Tibial nerve (tissue), 4 donors: ENCODE measurements at regions not wholly inside any gene's neighbourhood (a gene's known extent, or its start where the extent isn't known, plus 50 kb on each side); places are given as distances from the start of the nearest gene placed in this dataset.

Experiments used
- DNase-seq, 2 donors: peaks; one replicate each; pipeline ENCODE4 v3.0.0-alpha.2; 2019; ENCODE audit warnings: low spot score in 2 of 2
- H3K27ac ChIP-seq, 4 donors: fragments of 200-600 bp; sonication (generic) in 3 of 4; one replicate each; pipeline ENCODE4 v1.5.1; 2017 to 2019; ENCODE audit warnings: mild to moderate bottlenecking in 1 of 4
- H3K27me3 ChIP-seq, 2 donors: fragments of 200-600 bp; sonication (generic) in 1 of 2; one replicate each; pipeline versions ENCODE4 v1.5.1 to v1.6.0; 2017 to 2019
- H3K36me3 ChIP-seq, 3 donors: fragments of 200-600 bp; sonication (generic); one replicate each; pipeline ENCODE4 v1.5.1; 2018 to 2019
- H3K4me1 ChIP-seq, 4 donors: fragments of 200-600 bp; sonication (generic) in 3 of 4; one replicate each; pipeline ENCODE4 v1.5.1; 2017 to 2019
- H3K4me3 ChIP-seq, 4 donors: fragments of 200-600 bp; sonication (generic) in 3 of 4; one replicate each; pipeline ENCODE4 v1.5.1; 2017 to 2019; ENCODE audit warnings: mild to moderate bottlenecking in 1 of 4, moderate library complexity in 1 of 4
- H3K9me3 ChIP-seq, 4 donors: fragments of 200-600 bp; sonication (generic) in 3 of 4; one replicate each; pipeline ENCODE4 v1.5.1; 2017 to 2019
- CTCF ChIP-seq, 5 experiments: fragments of 200-600 bp in 3 of 5; fragments of 450-650 bp in 2 of 5; sonication (generic) in 3 of 5; IDR thresholded peaks; one replicate each; pipeline ENCODE4 v1.5.1; 2016 to 2019; ENCODE audit warnings: antibody characterized with exemption in 5 of 5, mild to moderate bottlenecking in 3 of 5, moderate library complexity in 2 of 5
- EP300 ChIP-seq, 2 donors: sonication (generic); formaldehyde crosslinking; IDR thresholded peaks; one replicate each; pipeline ENCODE4 v1.6.1; 2017; ENCODE audit warnings: antibody characterized with exemption in 2 of 2, mild to moderate bottlenecking in 1 of 2
- POLR2A ChIP-seq, 2 donors: fragments of 450-650 bp; IDR thresholded peaks; one replicate each; pipeline ENCODE4 v1.6.1; 2017; ENCODE audit warnings: antibody characterized with exemption in 2 of 2, mild to moderate bottlenecking in 2 of 2, moderate library complexity in 2 of 2
- WGBS, 2 donors: methylation state at CpG; one replicate each; pipeline ENCODE4 v1.1.5; 2018; 5-methylcytosine and 5-hydroxymethylcytosine counted together

GRCh38 chrX:45400027-45400779 is 199.5 kb upstream of the DIPK2B start:
- no peak for DNase-seq
- H3K4me1 ChIP-seq, result no peaks in the 10 kb centered on the region
- H3K27ac ChIP-seq, result no peak overlapping the region
- peaks cover 0 to 3% of the 10 kb centered on the region in 2 donors for H3K27me3 ChIP-seq
- H3K4me3 ChIP-seq, result no peak overlapping the region
- WGBS, 2 donors, result 40 to 50% methylated on average over 3 of the region's 3 CpGs
- TF ChIP-seq CTCF (IDR thresholded peaks at IDR 0.05) (no peak), POLR2A (IDR thresholded peaks at IDR 0.05) (no peak), EP300 (IDR thresholded peaks at IDR 0.05) (no peak)
- H3K36me3 ChIP-seq, result no peaks in the 10 kb centered on the region
- H3K9me3 ChIP-seq, result peaks cover 0 to 20% (median 6%) of the 10 kb centered on the region in 4 donors

- H3K27ac ChIP-seq, result no peak overlapping the region
- TF ChIP-seq EP300 (IDR thresholded peaks at IDR 0.05) (no peak), POLR2A (IDR thresholded peaks at IDR 0.05) (no peak), CTCF (IDR thresholded peaks at IDR 0.05) (no peak)
- H3K4me3 ChIP-seq, result no peak overlapping the region
- no peaks in the 10 kb centered on the region for H3K4me1 ChIP-seq
- WGBS, 2 donors, result 70 to 75% methylated on average over 2 of the region's 2 CpGs
- H3K9me3 ChIP-seq, result peaks cover 0 to 15% (median 2%) of the 10 kb centered on the region in 4 donors
- no peak for DNase-seq
- no peaks in the 10 kb centered on the region for H3K36me3 ChIP-seq
- no peaks in the 10 kb centered on the region for H3K27me3 ChIP-seq
Observed at GRCh38 chrX:45385757-45386156, 185.1 kb upstream of the DIPK2B start.

GRCh38 chrX:45381841-45382240 is 181.2 kb upstream of the DIPK2B start:
- TF ChIP-seq EP300 (IDR thresholded peaks at IDR 0.05) (no peak), CTCF (IDR thresholded peaks at IDR 0.05) (no peak), POLR2A (IDR thresholded peaks at IDR 0.05) (no peak)
- no peak overlapping the region for H3K4me3 ChIP-seq
- 92 to 97% methylated on average over 23 to 34 of the region's 34 CpGs for WGBS, 2 donors

GRCh38 chrX:45381366-45381765 is 180.7 kb upstream of the DIPK2B start:
- Histone ChIP-seq H3K27ac (no peak overlapping the region), H3K4me1 (no peaks in the 10 kb centered on the region), H3K9me3 (no peaks in the 10 kb centered on the region), H3K27me3 (no peaks in the 10 kb centered on the region), H3K36me3 (no peaks in the 10 kb centered on the region), H3K4me3 (no peak overlapping the region)
- WGBS, 2 donors, result 91 to 98% methylated on average over 21 to 24 of the region's 24 CpGs
- TF ChIP-seq CTCF (IDR thresholded peaks at IDR 0.05), result no peak
- no peak for TF ChIP-seq POLR2A (IDR thresholded peaks at IDR 0.05)
- TF ChIP-seq EP300 (IDR thresholded peaks at IDR 0.05), result no peak
- no peak for DNase-seq

More at GRCh38 chrX:45381841-45382240, 181.2 kb upstream of the DIPK2B start:
- Histone ChIP-seq H3K27ac (no peak overlapping the region), H3K9me3 (no peaks in the 10 kb centered on the region), H3K36me3 (no peaks in the 10 kb centered on the region), H3K4me1 (no peaks in the 10 kb centered on the region), H3K27me3 (no peaks in the 10 kb centered on the region)
- no peak for DNase-seq

- Histone ChIP-seq H3K27me3 (no peaks in the 10 kb centered on the region), H3K4me3 (no peak overlapping the region), H3K36me3 (no peaks in the 10 kb centered on the region), H3K4me1 (no peaks in the 10 kb centered on the region), H3K27ac (no peak overlapping the region), H3K9me3 (peaks cover 0 to 7% (median 0%) of the 10 kb centered on the region in 4 donors)
- DNase-seq, result no peak
- TF ChIP-seq CTCF (IDR thresholded peaks at IDR 0.05), result no peak
- no peak for TF ChIP-seq EP300 (IDR thresholded peaks at IDR 0.05)
- no peak for TF ChIP-seq POLR2A (IDR thresholded peaks at IDR 0.05)
Observed at GRCh38 chrX:45379236-45379635, 178.6 kb upstream of the DIPK2B start.
